Ovary (tissue), 7 donors: ENCODE measurements at regions not wholly inside any gene's neighbourhood (a gene's known extent, or its start where the extent isn't known, plus 50 kb on each side); places are given as distances from the start of the nearest gene placed in this dataset.

Source experiments
- DNase-seq, 5 donors: peaks; one replicate each; pipeline ENCODE4 v3.0.0-alpha.2; 2019 to 2020
- H3K27ac ChIP-seq, 2 donors: fragments of 200-600 bp; one replicate each; pipeline versions ENCODE4 v1.5.1 to v1.8.0; 2019 to 2022
- H3K27me3 ChIP-seq: fragments of 200-600 bp; one replicate; pipeline ENCODE4 v1.8.0; 2022
- H3K36me3 ChIP-seq: fragments of 200-600 bp; sonication (generic); one replicate; pipeline ENCODE4 v1.5.1; 2019
- H3K4me1 ChIP-seq: one replicate; pipeline ENCODE4 v1.8.1; 2013; ENCODE audit warnings: mild to moderate bottlenecking, moderate library complexity; ENCODE audit not compliant: insufficient read depth
- H3K4me3 ChIP-seq: fragments of 200-600 bp; sonication (generic); one replicate; pipeline ENCODE4 v1.5.1; 2017
- H3K9me3 ChIP-seq, 2 donors: fragments of 200-600 bp in 1 of 2; sonication (generic) in 1 of 2; one replicate each; pipeline versions ENCODE4 v1.5.1 to v1.8.1; 2013 to 2019; ENCODE audit warnings: mild to moderate bottlenecking in 1 of 2, moderate library complexity in 1 of 2
- CTCF ChIP-seq, 3 donors: fragments of 450-650 bp in 2 of 3; fragments of 200-600 bp in 1 of 3; IDR thresholded peaks; one replicate each; pipeline versions ENCODE4 v1.5.1 to v1.8.0; 2016 to 2022; ENCODE audit warnings: antibody characterized with exemption in 3 of 3, mild to moderate bottlenecking in 1 of 3
- EP300 ChIP-seq: sonication (generic); formaldehyde crosslinking; IDR thresholded peaks from one replicate; pipeline ENCODE4 v1.6.1; 2017; ENCODE audit warnings: antibody characterized with exemption
- POLR2A ChIP-seq: fragments of 450-650 bp; IDR thresholded peaks from one replicate; pipeline ENCODE4 v1.6.1; 2017; ENCODE audit warnings: antibody characterized with exemption, mild to moderate bottlenecking, moderate library complexity
- WGBS, 3 donors: extraction: QIAGEN DNeasy Blood & Tissue Kit in 1 of 3; methylation state at CpG; one replicate each; pipeline versions ENCODE4 v1.1.5 to v1.1.7; 2013 to 2017; 5-methylcytosine and 5-hydroxymethylcytosine counted together
- intact Hi-C, 4 donors: fragments of 100-400 bp; cut with DNase I; formaldehyde crosslinking; loops; one replicate each; pipeline versions ENCODE4 v1.11.0 to v1.15.1; 2022 to 2023
- donor health status: DM: no; HTN: no; CAD: no; lungs with moderate emphysema.
- donor health status: DM: no; HTN: no; CAD: no.
- donor health status: Bipolar disorder and iron deficiency.
- donor health status: DM: no; HTN: no; CAD: no.
- donor health status: DM: yes; HTN: yes; CAD: no.

DNA sequence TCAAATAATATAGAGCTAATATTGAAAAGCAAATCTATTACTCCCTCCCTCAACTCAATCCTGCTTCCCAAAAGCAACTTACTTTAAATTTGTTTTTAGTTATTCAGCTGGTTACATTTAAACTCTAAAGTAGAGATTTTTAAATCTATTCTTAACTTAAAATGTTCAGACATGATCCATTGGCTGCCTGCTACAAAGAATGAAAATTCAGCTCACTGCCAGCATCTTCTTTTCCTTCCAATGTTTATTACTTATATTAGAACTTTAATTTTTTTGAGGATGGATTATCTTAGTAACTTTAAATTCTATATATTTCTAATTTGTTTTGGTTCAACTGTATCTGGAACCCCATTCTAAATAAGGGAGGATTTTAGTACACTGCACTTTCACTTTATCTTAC is 163.2 kb downstream of the TMEM167A start:
- H3K27ac ChIP-seq = no peak overlapping the region
- intact Hi-C loops = no loop called here
- no peak overlapping the region for H3K4me3 ChIP-seq
- no peak for DNase-seq
- H3K9me3 ChIP-seq = no peaks in the 10 kb centered on the region
- no peaks in the 10 kb centered on the region for H3K4me1 ChIP-seq
- no peaks in the 10 kb centered on the region for H3K36me3 ChIP-seq
- no peaks in the 10 kb centered on the region for H3K27me3 ChIP-seq
- TF ChIP-seq EP300 = no peak
- TF ChIP-seq CTCF (IDR thresholded peaks at IDR 0.05) = no peak
- no peak for TF ChIP-seq POLR2A

DNA sequence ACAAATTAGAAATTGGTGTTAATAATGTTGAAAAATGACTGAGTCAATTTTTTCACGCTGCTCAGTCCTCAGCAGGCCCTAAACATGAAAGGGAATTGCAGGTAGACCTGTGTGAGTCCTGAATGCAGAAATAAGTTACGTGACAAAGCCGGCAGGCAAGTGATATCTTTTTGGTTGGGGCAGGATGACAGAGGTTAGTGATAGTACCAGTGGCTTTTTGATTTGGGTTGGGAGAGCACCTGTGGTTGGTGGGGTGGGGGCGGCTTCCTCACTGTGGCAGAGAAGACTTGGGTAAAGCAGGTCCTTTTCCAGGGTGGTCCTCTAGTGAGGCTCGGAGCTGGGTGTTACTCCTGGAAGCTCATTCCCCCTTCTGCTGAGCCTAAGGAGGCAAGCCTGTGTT is 164.7 kb downstream of the TMEM167A start:
- H3K27me3 ChIP-seq = no peaks in the 10 kb centered on the region
- H3K4me3 ChIP-seq = no peak overlapping the region
- no peak for TF ChIP-seq EP300
- TF ChIP-seq CTCF (IDR thresholded peaks at IDR 0.05) = no peak
- no peak for TF ChIP-seq POLR2A

DNA sequence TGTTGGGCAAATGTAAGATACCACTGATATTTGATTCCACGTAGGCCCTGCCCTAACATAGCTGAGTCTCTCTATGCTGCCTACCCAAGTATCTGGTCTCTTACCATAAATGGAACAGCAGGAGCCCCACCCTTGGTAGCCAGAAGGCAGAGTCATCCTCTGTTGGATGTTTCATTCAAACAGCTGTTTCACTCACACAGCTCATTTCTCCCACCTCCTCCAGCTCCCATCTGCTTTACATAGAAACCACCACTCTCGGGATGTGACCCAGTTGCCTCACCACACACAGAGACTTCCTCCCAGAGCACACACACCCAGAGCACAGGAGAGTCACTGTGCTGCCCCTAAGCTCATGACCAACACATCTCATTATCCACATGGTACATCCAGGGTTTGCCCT is 165.3 kb downstream of the TMEM167A start:
- no peak for DNase-seq
- no peak overlapping the region for H3K27ac ChIP-seq
- no peak overlapping the region for H3K4me3 ChIP-seq
- TF ChIP-seq POLR2A (no peak), EP300 (no peak), CTCF (IDR thresholded peaks at IDR 0.05) (no peak)
- H3K4me1 ChIP-seq = no peaks in the 10 kb centered on the region
- intact Hi-C loops = no loop called here
- 62 to 88% (median 67%) methylated on average over 2 of the region's 2 CpGs for WGBS, 3 donors
- no peaks in the 10 kb centered on the region for H3K27me3 ChIP-seq
- H3K36me3 ChIP-seq = no peaks in the 10 kb centered on the region
- no peaks in the 10 kb centered on the region for H3K9me3 ChIP-seq

More for the DNA sequence above, 164.7 kb downstream of the TMEM167A start:
- no peaks in the 10 kb centered on the region for H3K4me1 ChIP-seq
- H3K9me3 ChIP-seq = no peaks in the 10 kb centered on the region
- intact Hi-C loops = no loop called here
- H3K36me3 ChIP-seq = no peaks in the 10 kb centered on the region
- 86 to 94% (median 93%) methylated on average over 5 of the region's 5 CpGs for WGBS, 3 donors
- no peak for DNase-seq
- no peak overlapping the region for H3K27ac ChIP-seq

DNA sequence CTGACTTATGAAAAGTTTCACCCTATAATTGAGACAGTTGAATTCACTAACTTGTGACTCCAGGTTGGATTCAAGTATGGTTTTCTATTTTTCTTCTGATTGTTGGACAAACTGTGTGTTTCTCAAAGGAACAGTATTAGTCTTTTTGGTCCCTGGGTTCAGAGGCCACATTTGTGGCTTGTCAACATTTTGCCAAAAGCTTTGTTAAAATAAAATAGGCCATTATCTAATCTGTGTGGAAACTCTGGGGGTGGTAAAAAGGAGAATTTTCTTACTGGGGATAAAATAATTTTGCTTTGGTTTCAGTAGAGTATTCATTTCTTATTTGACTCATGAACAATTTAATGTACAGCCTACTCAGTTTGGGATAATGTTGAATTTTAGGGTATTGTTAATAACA is 166.3 kb downstream of the TMEM167A start:
- no peaks in the 10 kb centered on the region for H3K9me3 ChIP-seq
- H3K27me3 ChIP-seq = no peaks in the 10 kb centered on the region
- intact Hi-C loops = no loop called here
- no peak overlapping the region for H3K27ac ChIP-seq
- TF ChIP-seq EP300 (no peak), CTCF (IDR thresholded peaks at IDR 0.05) (no peak), POLR2A (no peak)
- no peaks in the 10 kb centered on the region for H3K36me3 ChIP-seq
- no peak overlapping the region for H3K4me3 ChIP-seq
- H3K4me1 ChIP-seq = no peaks in the 10 kb centered on the region
- no peak for DNase-seq

GRCh38 chr5:82910491-82910890 is 166.7 kb downstream of the TMEM167A start:
- no peak for DNase-seq
- Histone ChIP-seq H3K36me3 (no peaks in the 10 kb centered on the region), H3K27ac (no peak overlapping the region), H3K9me3 (no peaks in the 10 kb centered on the region), H3K4me1 (no peaks in the 10 kb centered on the region), H3K4me3 (no peak overlapping the region), H3K27me3 (no peaks in the 10 kb centered on the region)
- TF ChIP-seq CTCF (IDR thresholded peaks at IDR 0.05) (no peak), EP300 (no peak), POLR2A (no peak)
- 43 to 51% (median 49%) methylated on average over 2 of the region's 2 CpGs for WGBS, 3 donors
- intact Hi-C loops = no loop called here
